ENCODE measurements at regions not wholly inside any gene's neighbourhood (a gene's known extent, or its start where the extent isn't known, plus 50 kb on each side); places are given as distances from the start of the nearest gene placed in this dataset.
"Not testable (repeated sequence)": the region's sequence is repeated elsewhere in the genome, so short reads cannot be mapped to it uniquely, and the experiment has no call there.

DNA sequence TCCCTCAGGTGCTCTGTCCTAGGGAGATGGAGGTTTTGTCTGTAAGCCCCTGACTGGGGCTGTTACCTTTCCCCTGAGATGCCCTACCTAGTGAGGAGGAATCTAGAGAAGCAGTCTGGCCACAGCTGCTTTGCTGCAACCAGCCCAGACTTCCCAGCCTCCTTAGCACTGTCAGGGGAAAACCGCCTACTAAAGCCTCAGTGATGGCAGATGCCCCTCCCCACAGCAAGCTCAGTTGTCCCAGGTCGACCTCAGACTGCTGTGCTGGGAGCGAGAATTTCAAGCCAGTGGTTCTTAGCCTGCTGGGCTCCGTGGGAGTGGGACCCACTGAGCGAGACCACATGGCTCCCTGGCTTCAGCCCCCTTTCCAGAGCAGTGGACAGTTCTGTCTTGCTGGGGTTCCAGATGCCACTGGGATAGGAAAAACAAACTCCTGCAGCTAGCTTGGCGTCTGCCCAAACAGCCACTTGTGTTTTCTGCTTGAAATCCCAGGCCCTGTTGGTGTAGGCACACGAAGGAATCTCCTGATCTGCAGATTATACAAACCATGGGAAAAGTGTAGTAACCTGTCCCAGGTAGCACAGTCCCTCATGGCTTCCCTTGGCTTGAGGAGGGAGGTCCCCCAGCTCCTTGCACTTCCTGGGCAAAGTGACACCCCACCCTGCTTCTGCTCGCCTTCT is 146.4 kb upstream of the PROKR2 start:
- no peak overlapping the region for H3K9ac ChIP-seq (ENCODE audit: low read length in 5 of 5)
- H3K4me3 ChIP-seq (ENCODE audit: low read depth in 1 of 5, low read length in 5 of 5) = no peak overlapping the region
- H3K27me3 ChIP-seq (ENCODE audit: control insufficient read depth in 5 of 5, insufficient read depth in 4 of 5, low read length in 5 of 5) = peaks cover 0 to 15% (median 4%) of the 10 kb centered on the region in 5 donors
- H3K4me1 ChIP-seq (ENCODE audit: control insufficient read depth in 5 of 5, insufficient read depth in 5 of 5, low read length in 5 of 5) = no peaks in the 10 kb centered on the region
- peaks cover 0 to 2% (median 0%) of the 10 kb centered on the region in 5 donors for H3K9me3 ChIP-seq (ENCODE audit: control insufficient read depth in 5 of 5, low read length in 5 of 5)
- no peaks in the 10 kb centered on the region for H3K36me3 ChIP-seq (ENCODE audit: control insufficient read depth in 5 of 5, insufficient read depth in 5 of 5, low read length in 5 of 5)
- no peak overlapping the region for H3K27ac ChIP-seq (ENCODE audit: low read depth, low read length)

DNA sequence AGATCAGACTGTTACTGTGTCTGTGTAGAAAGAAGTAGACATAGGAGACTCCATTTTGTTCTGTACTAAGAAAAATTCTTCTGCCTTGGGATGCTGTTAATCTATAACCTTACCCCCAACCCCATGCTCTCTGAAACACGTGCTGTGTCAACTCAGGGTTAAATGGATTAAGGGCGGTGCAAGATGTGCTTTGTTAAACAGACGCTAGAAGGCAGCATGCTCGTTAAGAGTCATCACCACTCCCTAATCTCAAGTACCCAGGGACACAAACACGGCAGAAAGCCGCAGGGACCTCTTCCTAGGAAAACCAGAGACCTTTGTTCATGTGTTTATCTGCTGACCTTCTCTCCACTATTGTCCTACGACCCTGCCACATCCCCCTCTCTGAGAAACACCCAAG is 137.0 kb upstream of the PROKR2 start:
- H3K36me3 ChIP-seq (ENCODE audit: control insufficient read depth in 5 of 5, insufficient read depth in 5 of 5, low read length in 5 of 5); H3K9me3 ChIP-seq (ENCODE audit: control insufficient read depth in 5 of 5, low read length in 5 of 5); H3K27ac ChIP-seq (ENCODE audit: low read depth, low read length); H3K4me1 ChIP-seq (ENCODE audit: control insufficient read depth in 5 of 5, insufficient read depth in 5 of 5, low read length in 5 of 5); H3K9ac ChIP-seq (ENCODE audit: low read length in 5 of 5); H3K4me3 ChIP-seq (ENCODE audit: low read depth in 1 of 5, low read length in 5 of 5); H3K27me3 ChIP-seq (ENCODE audit: control insufficient read depth in 5 of 5, insufficient read depth in 4 of 5, low read length in 5 of 5): not testable (repeated sequence)

GRCh38 chr20:5453316-5453715 is 136.6 kb upstream of the PROKR2 start:
- H3K9ac ChIP-seq (ENCODE audit: low read length in 5 of 5); H3K9me3 ChIP-seq (ENCODE audit: control insufficient read depth in 5 of 5, low read length in 5 of 5); H3K27ac ChIP-seq (ENCODE audit: low read depth, low read length); H3K4me1 ChIP-seq (ENCODE audit: control insufficient read depth in 5 of 5, insufficient read depth in 5 of 5, low read length in 5 of 5); H3K4me3 ChIP-seq (ENCODE audit: low read depth in 1 of 5, low read length in 5 of 5); H3K36me3 ChIP-seq (ENCODE audit: control insufficient read depth in 5 of 5, insufficient read depth in 5 of 5, low read length in 5 of 5); H3K27me3 ChIP-seq (ENCODE audit: control insufficient read depth in 5 of 5, insufficient read depth in 4 of 5, low read length in 5 of 5): not testable (repeated sequence)

- H3K36me3 ChIP-seq (ENCODE audit: control insufficient read depth in 5 of 5, insufficient read depth in 5 of 5, low read length in 5 of 5); H3K27ac ChIP-seq (ENCODE audit: low read depth, low read length); H3K4me3 ChIP-seq (ENCODE audit: low read depth in 1 of 5, low read length in 5 of 5); H3K9ac ChIP-seq (ENCODE audit: low read length in 5 of 5); H3K9me3 ChIP-seq (ENCODE audit: control insufficient read depth in 5 of 5, low read length in 5 of 5); H3K27me3 ChIP-seq (ENCODE audit: control insufficient read depth in 5 of 5, insufficient read depth in 4 of 5, low read length in 5 of 5); H3K4me1 ChIP-seq (ENCODE audit: control insufficient read depth in 5 of 5, insufficient read depth in 5 of 5, low read length in 5 of 5): not testable (repeated sequence)
Measured at GRCh38 chr20:5452691-5453090, 135.9 kb upstream of the PROKR2 start.

GRCh38 chr20:5452286-5452685 is 135.5 kb upstream of the PROKR2 start:
- not testable (repeated sequence) for H3K4me1 ChIP-seq (ENCODE audit: control insufficient read depth in 5 of 5, insufficient read depth in 5 of 5, low read length in 5 of 5); H3K36me3 ChIP-seq (ENCODE audit: control insufficient read depth in 5 of 5, insufficient read depth in 5 of 5, low read length in 5 of 5); H3K27ac ChIP-seq (ENCODE audit: low read depth, low read length); H3K9me3 ChIP-seq (ENCODE audit: control insufficient read depth in 5 of 5, low read length in 5 of 5); H3K9ac ChIP-seq (ENCODE audit: low read length in 5 of 5); H3K4me3 ChIP-seq (ENCODE audit: low read depth in 1 of 5, low read length in 5 of 5); H3K27me3 ChIP-seq (ENCODE audit: control insufficient read depth in 5 of 5, insufficient read depth in 4 of 5, low read length in 5 of 5)

GRCh38 chr20:5451643-5452210 is 135.0 kb upstream of the PROKR2 start:
- Histone ChIP-seq H3K9ac (ENCODE audit: low read length in 5 of 5) (no peak overlapping the region), H3K27ac (ENCODE audit: low read depth, low read length) (no peak overlapping the region), H3K4me3 (ENCODE audit: low read depth in 1 of 5, low read length in 5 of 5) (no peak overlapping the region)

DNA sequence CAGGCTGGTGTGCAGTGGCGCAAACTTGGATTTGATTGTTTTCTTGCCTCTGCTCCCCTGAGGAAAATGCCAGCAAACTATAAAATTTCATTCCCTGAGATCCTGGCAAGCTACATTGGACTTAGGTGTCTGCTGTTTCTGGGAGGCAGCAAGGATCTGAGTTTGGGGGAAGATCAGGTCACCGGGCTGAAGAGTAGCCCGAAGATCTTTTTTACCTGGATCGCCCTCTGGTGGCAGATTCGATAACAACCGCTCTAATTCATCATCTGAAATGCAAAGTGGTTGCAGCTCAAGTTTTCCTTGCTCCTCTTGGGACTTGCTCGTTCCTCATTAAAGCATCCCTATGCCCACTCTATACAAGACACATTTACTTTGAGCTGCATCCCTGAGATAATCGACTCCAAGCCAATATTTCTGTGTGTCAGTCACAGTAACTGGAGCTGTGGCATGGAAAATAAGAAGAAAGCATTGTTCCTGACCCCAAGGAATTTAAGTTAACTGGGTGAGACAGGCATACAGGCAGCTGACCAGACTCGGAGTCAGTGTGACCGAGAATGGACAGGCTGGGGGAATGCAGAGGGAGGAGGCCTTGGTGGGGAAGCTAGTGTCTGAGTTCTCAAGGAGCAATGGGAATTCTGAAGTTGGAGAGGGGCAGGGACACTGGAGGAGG is 131.8 kb upstream of the PROKR2 start:
- peaks cover 0 to 5% (median 0%) of the 10 kb centered on the region in 5 donors for H3K27me3 ChIP-seq (ENCODE audit: control insufficient read depth in 5 of 5, insufficient read depth in 4 of 5, low read length in 5 of 5)
- H3K4me1 ChIP-seq (ENCODE audit: control insufficient read depth in 5 of 5, insufficient read depth in 5 of 5, low read length in 5 of 5) = no peaks in the 10 kb centered on the region
- H3K27ac ChIP-seq (ENCODE audit: low read depth, low read length) = no peak overlapping the region
- H3K4me3 ChIP-seq (ENCODE audit: low read depth in 1 of 5, low read length in 5 of 5) = no peak overlapping the region
- H3K9me3 ChIP-seq (ENCODE audit: control insufficient read depth in 5 of 5, low read length in 5 of 5) = no peaks in the 10 kb centered on the region
- H3K36me3 ChIP-seq (ENCODE audit: control insufficient read depth in 5 of 5, insufficient read depth in 5 of 5, low read length in 5 of 5) = no peaks in the 10 kb centered on the region
- no peak overlapping the region for H3K9ac ChIP-seq (ENCODE audit: low read length in 5 of 5)

More at GRCh38 chr20:5451643-5452210, 135.0 kb upstream of the PROKR2 start:
- Histone ChIP-seq H3K9me3 (ENCODE audit: control insufficient read depth in 5 of 5, low read length in 5 of 5) (no peaks in the 10 kb centered on the region), H3K36me3 (ENCODE audit: control insufficient read depth in 5 of 5, insufficient read depth in 5 of 5, low read length in 5 of 5) (no peaks in the 10 kb centered on the region), H3K27me3 (ENCODE audit: control insufficient read depth in 5 of 5, insufficient read depth in 4 of 5, low read length in 5 of 5) (no peaks in the 10 kb centered on the region), H3K4me1 (ENCODE audit: control insufficient read depth in 5 of 5, insufficient read depth in 5 of 5, low read length in 5 of 5) (no peaks in the 10 kb centered on the region)

DNA sequence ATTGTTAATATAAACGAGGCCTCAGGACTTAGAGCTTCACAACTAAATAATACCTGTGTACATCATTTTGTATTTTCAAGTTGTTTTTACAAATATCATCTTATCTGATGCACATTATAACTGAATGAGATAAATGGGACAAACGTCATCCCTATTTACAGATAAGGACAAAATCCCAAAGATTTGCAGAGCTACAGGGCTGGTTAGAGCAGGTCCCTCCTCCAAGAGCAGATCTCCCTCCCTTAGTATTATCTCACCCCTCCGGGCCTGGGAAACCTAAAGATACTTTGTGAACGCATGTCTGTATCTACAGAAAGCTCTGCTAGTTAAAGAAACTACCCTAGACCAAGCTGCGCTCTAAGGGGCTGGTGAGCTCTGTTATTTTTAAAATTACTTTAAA is 130.4 kb upstream of the PROKR2 start:
- Histone ChIP-seq H3K4me1 (ENCODE audit: control insufficient read depth in 5 of 5, insufficient read depth in 5 of 5, low read length in 5 of 5) (no peaks in the 10 kb centered on the region), H3K36me3 (ENCODE audit: control insufficient read depth in 5 of 5, insufficient read depth in 5 of 5, low read length in 5 of 5) (no peaks in the 10 kb centered on the region), H3K4me3 (ENCODE audit: low read depth in 1 of 5, low read length in 5 of 5) (no peak overlapping the region), H3K9ac (ENCODE audit: low read length in 5 of 5) (no peak overlapping the region), H3K27me3 (ENCODE audit: control insufficient read depth in 5 of 5, insufficient read depth in 4 of 5, low read length in 5 of 5) (peaks cover 0 to 5% (median 0%) of the 10 kb centered on the region in 5 donors), H3K9me3 (ENCODE audit: control insufficient read depth in 5 of 5, low read length in 5 of 5) (no peaks in the 10 kb centered on the region), H3K27ac (ENCODE audit: low read depth, low read length) (no peak overlapping the region)

GRCh38 chr20:5445611-5446010 is 128.9 kb upstream of the PROKR2 start:
- Histone ChIP-seq H3K9ac (ENCODE audit: low read length in 5 of 5) (no peak overlapping the region), H3K36me3 (ENCODE audit: control insufficient read depth in 5 of 5, insufficient read depth in 5 of 5, low read length in 5 of 5) (no peaks in the 10 kb centered on the region), H3K27ac (ENCODE audit: low read depth, low read length) (no peak overlapping the region), H3K27me3 (ENCODE audit: control insufficient read depth in 5 of 5, insufficient read depth in 4 of 5, low read length in 5 of 5) (peaks cover 0 to 5% (median 0%) of the 10 kb centered on the region in 5 donors), H3K9me3 (ENCODE audit: control insufficient read depth in 5 of 5, low read length in 5 of 5) (no peaks in the 10 kb centered on the region), H3K4me3 (ENCODE audit: low read depth in 1 of 5, low read length in 5 of 5) (no peak overlapping the region), H3K4me1 (ENCODE audit: control insufficient read depth in 5 of 5, insufficient read depth in 5 of 5, low read length in 5 of 5) (no peaks in the 10 kb centered on the region)

DNA sequence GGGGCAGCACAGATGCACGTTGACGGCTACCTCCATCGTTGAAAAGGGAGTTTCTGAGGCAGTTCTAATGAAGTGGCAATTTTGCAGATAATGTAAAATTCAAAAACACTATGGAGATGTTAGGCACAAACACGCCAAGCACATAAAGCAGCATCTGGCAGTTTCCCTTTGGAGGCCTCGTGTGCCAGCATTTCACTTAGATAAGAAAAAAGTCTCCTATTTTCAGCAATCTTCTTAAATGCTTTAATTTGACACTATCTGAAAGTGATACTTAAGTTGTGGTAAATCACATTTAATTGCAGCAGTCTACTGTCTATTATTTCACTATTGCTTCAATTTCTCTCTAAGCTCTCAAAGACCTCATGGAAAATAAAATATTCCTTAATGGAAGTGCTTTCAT is 125.3 kb upstream of the PROKR2 start:
- Histone ChIP-seq H3K27ac (ENCODE audit: low read depth, low read length) (no peak overlapping the region), H3K9ac (ENCODE audit: low read length in 5 of 5) (no peak overlapping the region), H3K4me1 (ENCODE audit: control insufficient read depth in 5 of 5, insufficient read depth in 5 of 5, low read length in 5 of 5) (no peaks in the 10 kb centered on the region), H3K36me3 (ENCODE audit: control insufficient read depth in 5 of 5, insufficient read depth in 5 of 5, low read length in 5 of 5) (no peaks in the 10 kb centered on the region), H3K27me3 (ENCODE audit: control insufficient read depth in 5 of 5, insufficient read depth in 4 of 5, low read length in 5 of 5) (peaks cover 0 to 5% (median 0%) of the 10 kb centered on the region in 5 donors), H3K9me3 (ENCODE audit: control insufficient read depth in 5 of 5, low read length in 5 of 5) (peaks cover 0 to 11% (median 8%) of the 10 kb centered on the region in 5 donors), H3K4me3 (ENCODE audit: low read depth in 1 of 5, low read length in 5 of 5) (no peak overlapping the region)
